ENCODE measurements at regions not wholly inside any gene's neighbourhood (a gene's known extent, or its start where the extent isn't known, plus 50 kb on each side); places are given as distances from the start of the nearest gene placed in this dataset.

- DNase-seq (ENCODE audit: low read depth in 2 of 2), result no peak
- TF ChIP-seq CTCF (IDR thresholded peaks at IDR 0.05; ENCODE audit: low read depth, low read length), result no peak
- no peak overlapping the region for H3K4me3 ChIP-seq (replicated peaks in 1 of 2; ENCODE audit: low read depth in 2 of 2, low read length in 2 of 2)
These were observed 114.4 kb downstream of the ZNF518B start for GRCh38 chr4:10342866-10343265.

- no peak overlapping the region for H3K4me3 ChIP-seq (replicated peaks in 1 of 2; ENCODE audit: low read depth in 2 of 2, low read length in 2 of 2)
- DNase-seq (ENCODE audit: low read depth in 2 of 2), result peak in 1 of 2 donors; percentile 59
- TF ChIP-seq CTCF (IDR thresholded peaks at IDR 0.05; ENCODE audit: low read depth, low read length), result no peak
These were observed 120.8 kb downstream of the ZNF518B start for GRCh38 chr4:10336471-10336870.

GRCh38 chr4:10335050-10335449, 122.2 kb downstream of the ZNF518B start:
- no peak for DNase-seq (ENCODE audit: low read depth in 2 of 2)
- no peak for TF ChIP-seq CTCF (IDR thresholded peaks at IDR 0.05; ENCODE audit: low read depth, low read length)
- H3K4me3 ChIP-seq (replicated peaks in 1 of 2; ENCODE audit: low read depth in 2 of 2, low read length in 2 of 2), result no peak overlapping the region

GRCh38 chr4:10334506-10335028, 122.7 kb downstream of the ZNF518B start:
- no peak for TF ChIP-seq CTCF (IDR thresholded peaks at IDR 0.05; ENCODE audit: low read depth, low read length)
- peak in 1 of 2 donors; percentile 5 for DNase-seq (ENCODE audit: low read depth in 2 of 2)
- no peak overlapping the region for H3K4me3 ChIP-seq (replicated peaks in 1 of 2; ENCODE audit: low read depth in 2 of 2, low read length in 2 of 2)

- no peak for TF ChIP-seq CTCF (IDR thresholded peaks at IDR 0.05; ENCODE audit: low read depth, low read length)
- DNase-seq (ENCODE audit: low read depth in 2 of 2), result no peak
These were observed 123.3 kb downstream of the ZNF518B start for GRCh38 chr4:10333942-10334341.

GRCh38 chr4:10326075-10326474, 131.2 kb downstream of the ZNF518B start:
- no peak for TF ChIP-seq CTCF (IDR thresholded peaks at IDR 0.05; ENCODE audit: low read depth, low read length)
- no peak overlapping the region for H3K4me3 ChIP-seq (replicated peaks in 1 of 2; ENCODE audit: low read depth in 2 of 2, low read length in 2 of 2)
- DNase-seq (ENCODE audit: low read depth in 2 of 2), result no peak

More at GRCh38 chr4:10333942-10334341, 123.3 kb downstream of the ZNF518B start:
- H3K4me3 ChIP-seq (replicated peaks in 1 of 2; ENCODE audit: low read depth in 2 of 2, low read length in 2 of 2), result no peak overlapping the region

- DNase-seq (ENCODE audit: low read depth in 2 of 2), result no peak
- TF ChIP-seq CTCF (IDR thresholded peaks at IDR 0.05; ENCODE audit: low read depth, low read length), result no peak
- no peak overlapping the region for H3K4me3 ChIP-seq (replicated peaks in 1 of 2; ENCODE audit: low read depth in 2 of 2, low read length in 2 of 2)
These were observed 135.3 kb downstream of the ZNF518B start for GRCh38 chr4:10321931-10322330.
